T-helper 2 cell treated with Interferon-gamma antibody and Interleukin-4, amounts not matched to agents 100 ng/mL and 5 ng/mL, for 36 hours (primary cell): ENCODE measurements at regions not wholly inside any gene's neighbourhood (a gene's known extent, or its start where the extent isn't known, plus 50 kb on each side); places are given as distances from the start of the nearest gene placed in this dataset.
"Not testable (repeated sequence)": the region's sequence is repeated elsewhere in the genome, so short reads cannot be mapped to it uniquely, and the experiment has no call there.

Experiments used
- intact Hi-C: fragments of 100-400 bp; cut with micrococcal nuclease; formaldehyde crosslinking; loops from one replicate; pipeline ENCODE4 v1.15.1; 2023

DNA sequence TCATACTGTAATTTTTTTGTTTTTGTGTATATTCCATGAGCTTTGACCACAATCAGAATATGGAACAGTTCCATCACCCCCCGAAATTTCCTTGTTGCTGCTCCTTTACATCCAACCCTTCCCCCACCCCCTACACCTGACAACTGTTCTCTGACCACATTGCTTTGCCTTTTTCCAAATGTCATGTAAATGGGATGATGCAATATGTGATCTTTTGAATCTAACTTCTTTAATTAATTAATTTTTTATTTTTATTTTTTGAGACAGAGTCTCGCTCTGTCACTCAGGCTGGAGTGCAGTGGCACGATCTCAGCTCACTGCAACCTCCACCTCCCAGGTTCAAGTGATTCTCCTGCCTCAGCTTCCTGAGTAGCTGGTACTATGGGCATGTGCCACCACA, 192.9 kb upstream of the MYL2 start:
- intact Hi-C loops: not testable (repeated sequence)

DNA sequence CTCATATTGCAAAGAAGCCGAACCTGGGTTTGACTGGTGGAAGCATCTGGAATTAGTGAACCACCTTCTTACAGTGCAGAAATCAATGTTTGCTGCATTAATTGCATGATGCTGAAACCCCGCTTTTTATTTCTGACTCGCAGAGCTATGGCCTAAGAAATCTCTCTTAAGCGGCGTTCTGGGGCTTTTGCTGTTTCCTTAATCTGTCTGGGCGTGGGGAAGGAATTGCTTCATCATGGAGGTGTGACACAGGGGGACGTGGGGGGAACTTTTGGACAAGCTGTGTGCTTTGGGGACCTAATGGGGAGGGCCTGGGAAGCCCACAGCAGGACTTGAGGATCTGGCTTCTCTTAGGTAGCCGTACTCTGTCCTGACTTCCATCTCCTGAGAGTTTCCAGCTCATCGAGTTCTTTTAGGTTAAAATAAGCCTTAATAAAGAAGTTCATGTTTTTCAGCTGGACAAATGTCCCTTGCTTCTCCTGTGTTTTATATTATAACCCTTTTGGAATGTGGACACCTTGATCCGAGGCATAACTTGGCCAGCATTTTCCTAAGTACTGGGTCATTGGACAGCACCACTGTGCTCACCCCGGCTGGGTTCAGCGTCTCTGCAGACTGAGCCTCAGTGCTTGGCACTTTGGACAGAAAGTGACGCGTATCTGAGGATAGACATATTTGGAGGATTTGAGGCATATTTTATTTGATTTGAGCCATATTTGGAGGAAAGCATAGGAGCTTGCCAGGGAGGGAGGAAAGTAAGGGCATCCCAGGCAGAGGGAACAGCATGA, 192.1 kb upstream of the MYL2 start:
- intact Hi-C loops: no loop called here

DNA sequence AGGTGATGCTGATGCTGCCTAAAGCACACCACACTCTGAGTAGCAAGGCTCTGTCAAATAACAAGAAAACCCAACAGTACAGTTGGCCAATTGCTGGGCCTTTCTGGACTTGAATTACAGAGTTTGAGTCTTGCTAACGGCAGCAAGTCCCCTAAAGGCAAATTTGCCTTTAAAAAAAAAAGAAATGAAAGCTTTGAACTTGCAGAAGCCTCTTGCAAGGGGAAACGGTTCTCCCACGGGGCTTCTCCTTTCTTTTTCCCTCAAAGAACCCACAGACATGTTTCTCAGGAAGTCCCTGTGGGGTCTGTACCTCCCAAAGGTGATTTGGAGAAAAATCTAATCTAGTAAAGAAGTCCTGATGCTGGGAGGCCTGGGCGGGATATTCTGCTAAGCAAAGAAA, 191.3 kb upstream of the MYL2 start:
- intact Hi-C loops: no loop called here

DNA sequence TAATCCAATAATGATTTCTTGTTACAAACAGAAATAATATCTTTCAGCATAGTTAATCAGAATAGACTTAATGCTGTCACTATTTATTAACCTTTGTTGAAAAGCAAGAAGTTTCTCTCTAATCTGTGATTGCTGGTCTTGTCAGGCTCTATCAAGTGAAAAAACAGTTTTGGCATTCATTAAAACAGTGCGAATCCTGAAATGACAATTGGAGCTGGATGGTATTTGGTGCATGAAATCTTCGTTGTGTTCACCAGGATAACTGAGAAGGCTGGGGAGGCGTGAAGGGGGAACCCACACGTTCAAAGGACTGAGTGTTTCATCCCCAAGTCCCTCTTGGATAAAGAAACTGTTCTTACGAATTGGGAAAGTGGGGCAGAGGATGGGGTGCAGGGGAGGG, 190.2 kb upstream of the MYL2 start:
- intact Hi-C loops: no loop called here

DNA sequence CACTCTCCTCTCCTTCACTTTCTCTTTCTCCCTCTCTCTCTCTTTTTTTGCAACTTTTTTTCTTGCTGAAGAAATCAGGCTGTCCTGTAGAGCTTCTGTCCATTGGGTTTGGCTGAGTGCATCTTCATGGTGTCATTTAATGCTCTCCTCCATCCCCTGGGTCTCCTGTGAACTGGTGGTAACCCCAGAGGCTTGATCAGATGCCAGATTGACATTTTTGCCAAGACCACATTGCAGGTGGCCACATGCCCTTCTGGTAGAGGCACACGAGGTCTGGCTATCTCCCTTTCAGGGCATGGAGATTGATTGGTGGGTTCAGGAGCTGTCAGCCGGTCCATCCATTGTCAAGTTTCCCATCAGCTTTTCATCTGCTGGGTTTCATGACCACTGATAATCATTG, 188.3 kb upstream of the MYL2 start:
- intact Hi-C loops: no loop called here

DNA sequence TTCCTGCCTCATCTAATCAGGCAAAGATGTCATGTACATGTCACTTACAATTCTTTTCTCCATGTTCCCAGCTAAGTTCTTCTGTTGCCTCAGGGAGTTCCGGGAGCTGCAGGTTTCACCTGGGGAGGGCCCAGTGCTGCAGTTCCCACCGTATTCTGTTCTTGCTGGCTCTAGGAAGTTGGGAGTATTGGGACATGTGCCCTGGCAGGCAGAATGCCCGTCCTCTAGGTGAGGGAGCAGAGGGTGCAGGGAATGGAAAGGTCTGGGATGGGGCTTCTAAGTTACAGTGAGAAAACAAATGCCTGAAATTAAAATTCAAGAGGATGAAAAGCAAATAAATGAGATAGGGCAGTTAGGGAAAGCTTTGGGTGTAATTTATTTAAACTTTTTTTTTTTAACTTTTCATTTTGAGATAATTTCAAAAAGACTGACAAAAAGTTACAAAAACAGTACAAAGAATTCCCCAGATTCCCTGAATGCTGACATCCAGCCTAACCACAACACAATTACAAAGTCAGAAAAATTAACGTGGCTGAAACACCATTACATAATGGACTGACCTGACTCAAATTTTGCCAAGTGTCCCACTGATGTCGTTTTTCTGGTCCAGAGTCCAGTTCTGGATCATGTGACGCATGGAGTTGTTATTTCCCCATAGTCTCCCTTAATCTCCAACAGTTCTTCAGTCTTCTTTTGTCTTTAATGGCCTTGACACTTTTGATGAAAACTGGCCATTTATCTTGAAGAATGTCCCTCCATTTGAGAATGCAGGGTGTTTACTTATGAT, 187.2 kb upstream of the MYL2 start:
- intact Hi-C loops: no loop called here

DNA sequence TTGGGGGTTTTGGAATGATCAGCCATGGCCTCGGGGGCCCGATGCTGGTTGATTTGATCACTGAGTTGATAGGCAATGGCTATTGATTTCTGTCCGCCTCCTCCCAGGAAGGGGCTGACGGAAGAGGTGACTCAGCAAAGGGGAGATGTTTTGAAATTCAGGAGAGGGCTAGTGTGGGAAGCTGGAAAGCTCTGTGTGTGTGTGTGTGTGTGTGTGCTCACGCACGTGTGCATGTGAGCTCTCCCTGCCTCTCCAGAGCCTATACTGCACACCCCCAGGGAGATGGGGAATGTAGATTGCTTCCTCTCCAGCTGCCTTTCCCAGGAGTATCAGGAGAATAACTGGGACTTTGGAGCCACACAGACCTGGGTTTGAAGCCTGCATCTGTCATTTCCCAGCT, 184.9 kb upstream of the MYL2 start:
- intact Hi-C loops: no loop called here

DNA sequence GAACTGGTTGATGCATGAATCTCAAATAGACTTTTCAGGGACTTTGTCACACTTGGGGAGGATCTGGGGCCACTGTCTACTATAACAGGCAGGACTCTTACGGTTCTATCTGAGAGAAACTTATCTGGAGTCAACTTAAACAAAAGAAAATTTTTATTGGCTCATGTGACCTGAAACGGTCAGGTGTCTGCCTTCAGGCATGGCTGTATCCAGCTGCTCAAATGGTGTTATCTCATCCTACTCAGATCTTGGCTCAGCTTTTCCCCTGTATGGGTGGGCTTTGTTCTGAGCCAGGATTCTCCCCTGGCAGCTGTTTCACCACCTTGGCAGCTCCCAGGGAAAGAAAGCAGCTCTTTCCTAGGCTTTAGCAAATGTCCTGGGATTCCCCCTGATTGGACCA, 183.2 kb upstream of the MYL2 start:
- intact Hi-C loops: no loop called here

DNA sequence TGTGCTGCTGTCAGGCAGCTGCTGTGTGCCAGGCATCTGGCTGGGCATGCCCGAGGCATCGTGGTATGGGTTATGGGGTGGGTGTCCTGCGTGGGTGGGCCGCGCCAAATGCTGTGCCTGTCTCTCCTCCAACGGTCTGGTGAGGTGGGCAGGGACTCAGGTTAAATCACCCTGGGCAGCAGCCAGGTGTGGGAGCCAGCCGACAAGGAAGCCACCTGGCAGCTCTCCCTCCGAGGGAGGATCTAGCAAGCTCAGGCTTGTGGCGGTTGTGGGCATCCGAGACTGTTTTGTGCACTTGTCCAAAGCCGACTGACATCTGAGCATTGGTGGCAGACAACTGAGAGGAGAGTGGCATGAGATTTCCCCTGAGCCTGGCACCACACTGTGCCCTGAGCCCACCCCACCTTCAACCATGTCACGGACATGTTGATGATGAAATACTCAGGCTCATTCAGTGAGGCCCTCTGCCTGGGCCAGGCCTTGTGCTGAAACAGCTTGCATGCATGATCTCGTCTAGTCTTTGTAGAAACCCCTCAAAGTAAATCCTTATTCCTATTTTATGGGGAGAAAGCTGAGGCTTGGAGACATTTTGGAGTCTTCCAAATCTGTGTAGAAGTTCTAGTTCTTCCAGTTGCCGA, 181.8 kb upstream of the MYL2 start:
- intact Hi-C loops: no loop called here

DNA sequence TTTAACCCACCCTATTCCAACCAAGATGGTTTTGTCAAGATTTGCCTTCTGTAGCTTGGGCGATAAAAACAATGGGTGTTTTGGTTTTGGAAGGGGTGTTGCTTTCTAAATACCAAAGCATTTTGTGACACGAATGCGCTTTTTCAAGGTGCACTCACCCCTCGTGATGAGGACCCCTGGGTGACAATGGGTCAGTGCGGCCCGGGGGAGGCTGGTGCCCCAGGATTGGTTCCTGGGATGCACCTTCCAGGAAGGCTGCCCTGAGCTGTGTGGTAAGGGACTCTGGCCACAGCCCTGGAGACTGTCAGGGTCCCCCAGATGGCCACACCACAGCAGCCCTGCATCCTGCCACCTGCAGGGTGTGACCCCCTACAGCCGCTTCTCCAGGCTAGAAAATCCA, 180.6 kb upstream of the MYL2 start:
- intact Hi-C loops: no loop called here

DNA sequence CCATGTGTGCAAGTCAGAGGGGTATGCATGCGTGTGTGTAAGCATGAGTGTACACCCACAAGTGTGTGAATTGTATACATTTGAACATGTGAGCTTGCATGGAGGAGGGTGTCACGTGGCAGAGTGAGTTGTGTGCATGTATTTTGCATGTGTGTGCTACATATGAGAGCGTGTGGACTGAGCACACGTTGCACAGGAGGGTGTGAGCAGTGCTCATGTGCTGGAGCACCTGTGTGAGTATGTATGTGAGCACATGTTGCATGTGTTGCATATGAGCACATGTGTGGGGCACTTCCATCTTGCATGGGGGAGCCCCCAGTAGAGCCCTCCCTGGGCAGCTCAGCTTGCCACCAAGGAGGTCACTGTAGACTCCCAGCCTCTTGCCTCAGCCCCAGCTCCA, 180.2 kb upstream of the MYL2 start:
- intact Hi-C loops: no loop called here

DNA sequence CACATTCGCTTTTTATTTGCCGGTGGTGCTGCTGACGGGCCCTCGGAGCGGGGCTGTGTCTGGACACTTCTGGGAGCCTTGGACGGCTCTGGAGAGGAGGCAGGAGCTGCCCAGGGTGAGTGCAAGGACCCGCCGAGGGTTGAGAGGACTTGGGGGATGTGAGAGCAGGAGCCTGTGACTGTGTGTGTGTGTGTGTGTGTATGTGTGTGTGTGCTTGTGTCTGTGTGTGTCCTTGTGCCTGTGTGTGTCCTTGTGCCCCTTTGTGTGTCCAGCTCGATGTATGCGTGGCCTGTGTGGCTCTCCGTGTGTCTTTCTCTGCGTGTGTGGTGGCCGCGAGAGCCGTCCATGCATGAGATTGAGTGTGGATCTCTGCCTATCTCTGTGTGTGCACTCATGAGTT, 179.6 kb upstream of the MYL2 start:
- intact Hi-C loops: no loop called here

DNA sequence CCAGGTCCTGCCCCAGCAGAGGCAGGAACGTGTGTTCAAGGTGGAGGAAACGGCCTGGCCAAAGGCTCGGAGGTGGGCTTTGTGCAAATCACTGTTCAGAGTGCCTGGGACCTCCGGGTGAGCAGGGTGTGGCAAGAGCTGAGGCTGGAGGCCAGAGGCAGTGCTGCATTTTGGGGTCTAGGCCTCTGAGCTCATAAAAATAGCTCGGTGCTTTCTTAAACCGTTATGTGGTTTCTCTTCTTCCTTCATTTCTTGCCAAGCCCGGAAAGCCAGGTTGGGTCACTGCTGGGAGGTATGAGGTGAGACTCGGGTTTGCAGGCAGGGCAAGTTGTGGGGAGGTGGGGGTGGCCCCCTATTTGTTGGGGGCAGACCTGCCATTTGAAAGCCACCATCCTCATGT, 178.8 kb upstream of the MYL2 start:
- intact Hi-C loops: no loop called here

DNA sequence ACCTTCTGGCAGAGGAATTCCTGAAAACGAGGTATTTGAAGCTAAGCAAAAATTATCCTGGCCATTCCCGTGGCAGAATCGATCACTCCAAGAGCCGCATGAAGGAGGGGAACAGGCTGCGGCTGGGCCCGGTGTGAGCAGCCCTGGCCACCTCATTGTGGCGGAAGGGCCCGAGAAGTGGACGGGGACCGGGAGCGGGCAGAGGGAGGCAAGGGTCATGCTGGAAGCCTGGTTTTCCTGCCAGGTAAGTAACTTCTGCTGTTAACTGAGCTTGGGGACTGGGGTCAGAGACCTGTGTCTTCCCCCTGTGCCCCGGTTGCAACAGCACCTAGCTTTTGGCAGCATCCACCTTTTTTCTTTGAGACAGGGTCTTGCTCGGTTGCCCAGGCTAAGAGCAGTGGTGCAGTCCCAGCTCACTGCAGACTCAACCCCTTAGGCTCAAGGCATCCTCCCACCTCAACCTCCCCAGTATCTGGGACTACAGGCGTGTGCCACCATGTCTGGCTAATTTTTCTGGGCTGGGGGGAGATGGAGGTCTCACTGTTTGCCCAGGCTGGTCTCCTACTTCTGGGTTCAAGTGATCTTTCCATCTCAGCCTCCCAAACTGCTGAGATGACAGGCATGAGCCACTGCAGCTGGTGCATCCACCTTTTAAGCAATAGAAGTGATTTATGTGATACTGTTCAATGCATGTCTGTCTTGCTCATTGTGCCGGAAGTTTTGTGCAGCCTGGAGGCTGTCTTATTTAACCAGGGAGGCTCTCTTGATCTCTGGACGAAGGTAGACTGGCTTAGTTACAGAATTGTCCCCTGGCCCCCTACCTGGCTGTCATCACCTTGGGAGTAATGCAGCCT, 174.0 kb upstream of the MYL2 start:
- intact Hi-C loops: no loop called here

DNA sequence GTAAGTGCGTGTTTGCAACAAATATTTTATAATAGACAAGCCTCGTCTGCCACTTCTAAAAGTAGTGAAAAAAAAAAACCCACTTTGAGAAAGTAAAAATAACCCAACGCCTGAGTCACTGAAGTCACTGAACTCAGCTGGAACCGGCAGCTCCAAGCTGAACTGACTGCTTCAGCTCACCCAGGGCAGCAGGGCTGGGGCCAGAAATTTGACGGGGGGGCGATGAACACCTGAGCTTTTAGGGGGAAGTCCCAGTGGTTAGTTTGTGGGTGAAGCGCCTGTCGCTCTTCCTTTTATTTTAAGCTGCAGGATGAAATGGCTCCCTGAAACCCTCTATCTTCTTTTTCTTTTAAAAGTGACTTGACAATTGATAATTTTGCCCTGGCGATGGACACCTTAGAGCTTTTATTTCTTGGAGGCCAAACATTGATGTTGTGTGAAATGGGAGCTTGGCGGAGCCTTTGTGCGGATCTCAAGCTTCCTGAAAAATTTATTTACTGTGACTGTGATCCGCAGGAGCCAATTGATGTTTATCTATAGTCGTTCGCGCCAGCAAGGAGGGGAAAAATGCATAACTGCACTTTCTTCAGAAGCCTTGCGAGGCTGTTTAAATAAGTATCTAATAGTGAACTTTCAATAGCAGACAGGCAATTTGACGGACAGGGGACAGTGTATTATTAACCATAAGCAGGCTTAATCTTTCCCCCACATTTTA, 173.2 kb upstream of the MYL2 start:
- intact Hi-C loops: no loop called here

DNA sequence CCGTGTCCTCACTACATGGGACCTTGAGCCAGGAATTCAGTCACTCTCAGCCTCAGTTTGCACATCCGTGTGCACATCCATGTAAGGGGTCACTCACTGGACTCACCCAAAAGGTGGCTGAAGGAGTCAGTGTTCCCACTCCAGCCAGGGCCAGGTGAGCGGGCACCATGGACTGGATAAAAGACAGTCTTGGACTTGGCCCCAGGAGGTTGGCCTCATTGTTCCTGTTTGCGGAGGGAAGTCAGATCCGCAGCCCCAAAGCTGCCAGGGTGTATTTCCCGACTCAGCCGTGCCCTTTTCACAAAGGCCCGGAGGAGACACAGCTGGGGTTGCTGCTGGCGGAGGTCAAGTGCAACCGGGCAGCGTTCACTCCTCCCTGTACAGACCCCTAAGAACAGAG, 170.7 kb upstream of the MYL2 start:
- intact Hi-C loops: no loop called here

DNA sequence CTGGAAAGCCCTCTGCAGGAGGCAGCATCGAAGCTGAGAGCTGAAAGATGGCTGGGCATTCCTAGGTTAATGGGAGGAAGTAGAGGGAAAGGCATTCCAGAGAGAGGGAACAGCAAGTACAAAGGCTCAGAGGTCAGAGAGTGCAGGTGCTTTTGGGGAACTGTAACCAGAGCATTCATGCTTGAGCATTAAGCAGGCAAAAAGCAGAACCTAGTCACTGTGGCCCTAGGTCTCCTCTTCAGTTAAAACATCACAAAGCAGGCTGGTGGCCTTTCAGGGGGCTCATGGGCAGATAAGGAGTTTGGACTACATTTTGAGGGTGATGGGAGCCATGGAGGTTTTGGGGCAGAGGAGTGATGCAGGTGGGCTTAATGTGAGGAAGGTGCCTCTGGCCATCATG, 169.2 kb upstream of the MYL2 start:
- intact Hi-C loops: no loop called here

DNA sequence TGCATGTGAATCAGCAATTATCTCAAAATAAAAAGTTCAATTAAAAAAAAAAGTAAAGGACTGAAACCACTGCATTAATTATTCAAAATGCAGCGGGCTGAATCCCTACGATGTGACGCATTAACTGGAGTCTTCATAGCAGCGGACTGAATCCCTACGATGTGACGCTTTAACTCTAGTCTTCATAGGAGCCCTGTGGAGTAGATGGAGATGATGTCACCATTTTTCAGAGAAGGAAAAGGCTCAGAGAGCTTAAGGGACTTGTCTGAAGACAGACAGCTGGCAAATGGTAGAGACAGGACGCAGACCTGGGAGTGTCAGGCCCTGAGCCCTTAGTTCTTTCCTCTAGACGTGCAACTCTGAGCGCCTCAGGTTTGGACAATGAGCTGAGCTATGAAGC, 168.0 kb upstream of the MYL2 start:
- intact Hi-C loops: no loop called here

DNA sequence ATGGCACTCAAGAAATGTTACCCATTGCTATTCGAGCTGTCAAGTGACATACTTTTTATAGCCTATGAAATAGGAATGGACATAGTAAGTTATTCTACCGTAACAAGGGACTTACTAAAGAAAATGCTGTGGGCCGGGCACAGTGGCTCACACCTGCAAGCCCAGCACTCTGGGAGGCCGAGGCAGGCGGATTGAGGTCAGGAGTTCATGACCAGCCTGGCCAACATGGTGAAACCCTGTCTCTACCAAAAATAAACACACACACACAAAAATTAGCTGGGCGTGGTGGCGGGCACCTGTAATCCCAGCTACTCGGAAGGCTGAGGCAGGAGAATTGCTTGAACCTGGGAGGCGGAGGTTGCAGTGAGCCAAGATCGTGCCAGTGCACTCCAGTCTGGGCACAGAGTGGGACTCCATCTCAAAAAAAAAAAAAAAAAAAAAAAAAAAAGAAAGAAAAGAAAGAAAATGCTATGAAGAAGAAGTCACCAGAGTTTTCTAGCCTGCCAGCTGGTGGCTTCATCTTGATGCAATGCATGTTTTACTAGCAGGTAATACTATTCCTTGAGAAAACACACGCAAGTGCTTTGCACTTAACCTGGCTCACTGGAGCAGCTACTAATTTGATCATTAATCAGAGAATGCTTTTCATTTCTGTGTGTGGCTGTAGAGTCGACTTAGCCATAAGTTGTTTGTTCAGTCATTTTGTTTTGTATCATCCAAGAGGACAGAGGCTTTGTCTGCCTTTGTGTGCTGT, 166.7 kb upstream of the MYL2 start:
- intact Hi-C loops: no loop called here

DNA sequence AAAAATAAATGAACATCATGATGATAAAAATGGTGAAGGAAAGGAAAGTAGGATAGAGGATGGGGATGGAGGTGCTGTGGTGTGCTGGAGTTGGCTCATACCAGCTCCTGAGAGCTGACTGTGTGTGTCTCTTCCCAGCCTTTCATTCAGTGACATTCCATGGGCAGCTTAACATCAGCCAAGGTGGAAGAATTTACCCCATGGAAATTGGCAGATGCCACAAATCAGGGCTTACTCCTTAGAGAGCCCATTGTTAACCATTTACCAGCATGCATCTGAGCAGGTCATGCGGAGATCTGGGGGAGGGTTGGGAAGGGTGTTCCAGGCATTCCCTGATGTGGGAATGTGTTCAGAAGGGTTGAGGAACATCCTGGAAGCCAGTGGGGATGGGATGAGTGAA, 164.7 kb upstream of the MYL2 start:
- intact Hi-C loops: no loop called here
